ENCODE measurements at regions not wholly inside any gene's neighbourhood (a gene's known extent, or its start where the extent isn't known, plus 50 kb on each side); places are given as distances from the start of the nearest gene placed in this dataset.

DNA sequence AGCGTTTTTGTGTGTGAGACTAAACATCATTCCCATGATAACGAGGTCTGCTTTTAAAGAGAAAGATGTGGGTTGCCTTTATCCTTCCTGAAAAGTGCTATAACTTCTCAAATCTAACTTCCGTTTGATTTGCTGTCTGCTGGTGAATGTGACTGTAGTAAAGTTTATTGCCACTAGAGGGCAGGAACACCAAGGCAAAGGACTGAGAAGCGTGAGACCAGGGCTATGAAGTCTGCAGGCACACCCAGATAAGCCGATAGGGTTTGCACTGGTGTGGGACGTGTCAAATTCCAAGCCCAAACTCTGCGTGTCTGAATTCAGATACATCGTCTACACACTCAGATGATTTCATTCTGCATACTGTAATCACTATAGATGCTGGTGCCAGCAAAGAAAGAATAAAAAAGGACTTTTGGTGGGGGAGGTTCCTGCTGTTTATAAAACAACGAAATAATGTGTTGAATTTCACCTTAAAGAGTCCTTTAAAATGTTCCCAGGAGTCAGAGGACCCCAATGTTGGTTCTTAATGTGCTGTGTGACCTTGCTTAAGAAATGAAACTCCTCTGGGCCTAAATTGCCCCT, 87.2 kb downstream of the PTTG1 start:
- no peaks in the 10 kb centered on the region for H3K9me3 ChIP-seq (ENCODE audit: insufficient read depth, low read length)
- H3K9me2 ChIP-seq (replicated peaks; ENCODE audit: insufficient read depth, low read length), result no peaks in the 10 kb centered on the region
- no peak overlapping the region for H3K4me2 ChIP-seq (ENCODE audit: low read depth, low read length, poor library complexity, severe bottlenecking)
- no peak overlapping the region for H3K4me3 ChIP-seq (ENCODE audit: insufficient read depth, low read length, poor library complexity, severe bottlenecking)
- TF ChIP-seq, protein P1, sequence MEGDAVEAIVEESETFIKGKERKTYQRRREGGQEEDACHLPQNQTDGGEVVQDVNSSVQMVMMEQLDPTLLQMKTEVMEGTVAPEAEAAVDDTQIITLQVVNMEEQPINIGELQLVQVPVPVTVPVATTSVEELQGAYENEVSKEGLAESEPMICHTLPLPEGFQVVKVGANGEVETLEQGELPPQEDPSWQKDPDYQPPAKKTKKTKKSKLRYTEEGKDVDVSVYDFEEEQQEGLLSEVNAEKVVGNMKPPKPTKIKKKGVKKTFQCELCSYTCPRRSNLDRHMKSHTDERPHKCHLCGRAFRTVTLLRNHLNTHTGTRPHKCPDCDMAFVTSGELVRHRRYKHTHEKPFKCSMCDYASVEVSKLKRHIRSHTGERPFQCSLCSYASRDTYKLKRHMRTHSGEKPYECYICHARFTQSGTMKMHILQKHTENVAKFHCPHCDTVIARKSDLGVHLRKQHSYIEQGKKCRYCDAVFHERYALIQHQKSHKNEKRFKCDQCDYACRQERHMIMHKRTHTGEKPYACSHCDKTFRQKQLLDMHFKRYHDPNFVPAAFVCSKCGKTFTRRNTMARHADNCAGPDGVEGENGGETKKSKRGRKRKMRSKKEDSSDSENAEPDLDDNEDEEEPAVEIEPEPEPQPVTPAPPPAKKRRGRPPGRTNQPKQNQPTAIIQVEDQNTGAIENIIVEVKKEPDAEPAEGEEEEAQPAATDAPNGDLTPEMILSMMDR (IDR thresholded peaks at IDR 0.05; ENCODE audit: insufficient read depth, low read length, poor library complexity, severe bottlenecking), result peak; percentile 80
- TF ChIP-seq EZH2phosphoT487 (conservative IDR thresholded peaks at IDR 0.05; ENCODE audit: low read length), result no peak
- H2AFZ ChIP-seq (ENCODE audit: low read depth, low read length, severe bottlenecking), result no peak overlapping the region
- no peaks in the 10 kb centered on the region for H3K36me3 ChIP-seq (ENCODE audit: low read length)
- no peaks in the 10 kb centered on the region for H3K79me2 ChIP-seq (ENCODE audit: insufficient read depth, low read length)
- no peaks in the 10 kb centered on the region for H4K20me1 ChIP-seq (ENCODE audit: low read depth, low read length)
- H3K27ac ChIP-seq (ENCODE audit: low read depth, low read length), result no peak overlapping the region
- H3K27me3 ChIP-seq (ENCODE audit: low read length), result no peaks in the 10 kb centered on the region
- H3K9ac ChIP-seq (ENCODE audit: low read length), result no peak overlapping the region
- peaks cover 4% of the 10 kb centered on the region; the same call in 1 of the 2 replicates for H3F3A ChIP-seq (ENCODE audit: insufficient read depth)

DNA sequence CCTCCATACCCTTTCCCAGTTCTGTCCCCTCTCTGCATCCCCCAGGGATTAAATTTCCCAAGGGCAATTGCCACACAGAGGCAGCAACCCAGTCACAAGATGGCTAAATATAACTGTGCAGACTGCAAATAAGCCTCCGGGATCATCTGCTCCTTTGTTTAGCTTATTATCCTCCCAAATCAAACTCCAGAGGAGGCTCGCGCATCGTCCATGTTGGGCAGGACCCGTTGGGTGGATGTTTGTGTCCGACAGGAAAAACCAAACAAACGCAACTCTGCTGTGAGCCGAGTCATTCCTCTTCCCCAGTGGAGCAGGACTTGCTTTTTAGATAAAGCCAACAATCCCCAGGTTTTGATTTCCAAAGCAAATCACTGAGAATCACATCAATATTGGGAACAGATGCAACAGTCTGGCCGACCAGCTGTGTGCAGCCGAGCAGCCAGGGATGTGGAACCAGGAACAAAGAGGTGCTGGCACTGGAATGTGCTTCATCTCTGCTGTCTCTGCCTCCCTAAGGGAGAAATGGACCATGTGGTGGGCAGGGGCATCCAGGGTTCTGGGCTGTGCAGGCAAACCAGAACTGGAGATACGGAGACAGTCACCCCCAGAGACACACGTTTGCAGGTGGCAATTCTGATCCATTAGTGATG, 89.8 kb downstream of the PTTG1 start:
- Histone ChIP-seq H3K79me2 (ENCODE audit: insufficient read depth, low read length) (no peaks in the 10 kb centered on the region), H3K9me2 (replicated peaks; ENCODE audit: insufficient read depth, low read length) (no peaks in the 10 kb centered on the region), H3K36me3 (ENCODE audit: low read length) (no peaks in the 10 kb centered on the region), H3K27me3 (ENCODE audit: low read length) (no peaks in the 10 kb centered on the region), H3F3A (ENCODE audit: insufficient read depth) (peaks cover 4% of the 10 kb centered on the region; the same call in 1 of the 2 replicates), H3K4me3 (ENCODE audit: insufficient read depth, low read length, poor library complexity, severe bottlenecking) (no peak overlapping the region), H3K4me2 (ENCODE audit: low read depth, low read length, poor library complexity, severe bottlenecking) (no peak overlapping the region), H3K9me3 (ENCODE audit: insufficient read depth, low read length) (no peaks in the 10 kb centered on the region), H4K20me1 (ENCODE audit: low read depth, low read length) (no peaks in the 10 kb centered on the region), H3K27ac (ENCODE audit: low read depth, low read length) (no peak overlapping the region), H2AFZ (ENCODE audit: low read depth, low read length, severe bottlenecking) (no peak overlapping the region), H3K9ac (ENCODE audit: low read length) (no peak overlapping the region)
- no peak for TF ChIP-seq EZH2phosphoT487 (conservative IDR thresholded peaks at IDR 0.05; ENCODE audit: low read length)
